HEK293 (cell line): ENCODE measurements at regions not wholly inside any gene's neighbourhood (a gene's known extent, or its start where the extent isn't known, plus 50 kb on each side); places are given as distances from the start of the nearest gene placed in this dataset.
A peak's percentile ranks its signal among the peaks of the same experiment; 100 is the strongest.

ENCODE experiments used
- BCL11B ChIP-seq: fragments of 450-650 bp; formaldehyde crosslinking; IDR thresholded peaks from 2 replicates; pipeline ENCODE4 v1.5.1; 2016; ENCODE audit warnings: low read depth, missing biosample characterization, missing genetic modification characterization
- EGR2 ChIP-seq: fragments of 450-650 bp; formaldehyde crosslinking; IDR thresholded peaks from 2 replicates; pipeline ENCODE4 v1.5.1; 2016; ENCODE audit warnings: low read depth, missing biosample characterization, missing genetic modification characterization
- GLI4 ChIP-seq: fragments of 450-650 bp; formaldehyde crosslinking; IDR thresholded peaks from 2 replicates; pipeline ENCODE4 v1.5.1; 2016; ENCODE audit warnings: missing biosample characterization, missing genetic modification characterization
- MZF1 ChIP-seq: fragments of 450-650 bp; formaldehyde crosslinking; IDR thresholded peaks from 2 replicates; pipeline ENCODE4 v1.5.1; 2017; ENCODE audit warnings: missing biosample characterization, missing genetic modification characterization, borderline replicate concordance
- PRDM6 ChIP-seq: fragments of 450-650 bp; formaldehyde crosslinking; IDR thresholded peaks from 2 replicates; pipeline ENCODE4 v1.5.1; 2017; ENCODE audit warnings: missing biosample characterization, missing genetic modification characterization
- SP2 ChIP-seq: fragments of 450-650 bp; formaldehyde crosslinking; IDR thresholded peaks from 2 replicates; pipeline ENCODE4 v1.5.1; 2016; ENCODE audit warnings: missing biosample characterization, missing genetic modification characterization
- SP3 ChIP-seq: fragments of 450-650 bp; formaldehyde crosslinking; IDR thresholded peaks from 2 replicates; pipeline ENCODE4 v1.5.1; 2016; ENCODE audit warnings: missing biosample characterization, missing genetic modification characterization
- TCF7L2 ChIP-seq: IDR thresholded peaks from 2 replicates; pipeline ENCODE4 v1.6.1; 2011; ENCODE audit warnings: low read depth, mild to moderate bottlenecking, inconsistent platforms, low read length, moderate library complexity, borderline replicate concordance
- TRIM28 ChIP-seq: IDR thresholded peaks from 2 replicates; pipeline ENCODE4 v1.6.1; 2011; ENCODE audit warnings: low read length, control low read depth, borderline replicate concordance
- TSHZ1 ChIP-seq: fragments of 450-650 bp; formaldehyde crosslinking; IDR thresholded peaks from 2 replicates; pipeline ENCODE4 v1.5.1; 2016; ENCODE audit warnings: missing biosample characterization, missing genetic modification characterization, borderline replicate concordance
- ZBTB17 ChIP-seq: fragments of 450-650 bp; formaldehyde crosslinking; IDR thresholded peaks from 2 replicates; pipeline ENCODE4 v1.5.1; 2016; ENCODE audit warnings: missing biosample characterization, missing genetic modification characterization
- ZBTB20 ChIP-seq: fragments of 450-650 bp; formaldehyde crosslinking; IDR thresholded peaks from 2 replicates; pipeline ENCODE4 v1.5.1; 2016; ENCODE audit warnings: missing biosample characterization, missing genetic modification characterization
- ZBTB48 ChIP-seq: fragments of 450-650 bp; formaldehyde crosslinking; IDR thresholded peaks from 2 replicates; pipeline ENCODE4 v1.5.1; 2016; ENCODE audit warnings: missing biosample characterization, missing genetic modification characterization
- ZBTB8A ChIP-seq: fragments of 450-650 bp; formaldehyde crosslinking; IDR thresholded peaks from 2 replicates; pipeline ENCODE4 v1.5.1; 2016; ENCODE audit warnings: missing biosample characterization, missing genetic modification characterization
- ZNF10 ChIP-seq: fragments of 450-650 bp; formaldehyde crosslinking; IDR thresholded peaks from 2 replicates; pipeline ENCODE4 v1.5.1; 2017; ENCODE audit warnings: missing biosample characterization, missing genetic modification characterization
- ZNF121 ChIP-seq: fragments of 450-650 bp; formaldehyde crosslinking; IDR thresholded peaks from 2 replicates; pipeline ENCODE4 v1.5.1; 2016; ENCODE audit warnings: missing biosample characterization, missing genetic modification characterization
- ZNF140 ChIP-seq: fragments of 450-650 bp; formaldehyde crosslinking; IDR thresholded peaks from 2 replicates; pipeline ENCODE4 v1.5.1; 2016; ENCODE audit warnings: missing biosample characterization, missing genetic modification characterization
- ZNF157 ChIP-seq: fragments of 450-650 bp; formaldehyde crosslinking; IDR thresholded peaks from 2 replicates; pipeline ENCODE4 v1.5.1; 2016; ENCODE audit warnings: missing biosample characterization, missing genetic modification characterization
- ZNF24 ChIP-seq: fragments of 450-650 bp; formaldehyde crosslinking; IDR thresholded peaks from 2 replicates; pipeline ENCODE4 v1.5.1; 2016; ENCODE audit warnings: missing biosample characterization, missing genetic modification characterization
- ZNF280C ChIP-seq: fragments of 450-650 bp; formaldehyde crosslinking; IDR thresholded peaks from 2 replicates; pipeline ENCODE4 v1.5.1; 2016; ENCODE audit warnings: missing biosample characterization, missing genetic modification characterization
- ZNF302 ChIP-seq: fragments of 450-650 bp; formaldehyde crosslinking; IDR thresholded peaks from 2 replicates; pipeline ENCODE4 v1.5.1; 2016; ENCODE audit warnings: missing biosample characterization, missing genetic modification characterization, low read depth
- ZNF561 ChIP-seq: fragments of 450-650 bp; IDR thresholded peaks from 2 replicates; pipeline ENCODE4 v1.5.1; 2018; ENCODE audit warnings: missing biosample characterization, missing genetic modification characterization, borderline replicate concordance
- ZNF707 ChIP-seq: fragments of 450-650 bp; formaldehyde crosslinking; IDR thresholded peaks from 2 replicates; pipeline ENCODE4 v1.5.1; 2016; ENCODE audit warnings: missing biosample characterization, missing genetic modification characterization
- ZNF843 ChIP-seq: fragments of 450-650 bp; formaldehyde crosslinking; IDR thresholded peaks from 2 replicates; pipeline ENCODE4 v1.5.1; 2016; ENCODE audit warnings: missing biosample characterization, missing genetic modification characterization
- ZSCAN23 ChIP-seq: fragments of 450-650 bp; formaldehyde crosslinking; IDR thresholded peaks from 2 replicates; pipeline ENCODE4 v1.5.1; 2016; ENCODE audit warnings: missing biosample characterization, missing genetic modification characterization
- ZSCAN30 ChIP-seq: fragments of 450-650 bp; IDR thresholded peaks from 2 replicates; pipeline ENCODE4 v1.5.1; 2018; ENCODE audit warnings: missing biosample characterization, mild to moderate bottlenecking, missing genetic modification characterization, moderate library complexity
- TF ChIP-seq, protein P1 (sequence below): fragments of 450-650 bp; formaldehyde crosslinking; IDR thresholded peaks from 2 replicates; pipeline ENCODE4 v1.5.1; 2016; ENCODE audit warnings: missing biosample characterization, missing genetic modification characterization
- TF ChIP-seq, protein P2 (sequence below): fragments of 450-650 bp; formaldehyde crosslinking; IDR thresholded peaks from 2 replicates; pipeline ENCODE4 v1.5.1; 2016; ENCODE audit warnings: missing biosample characterization, missing genetic modification characterization, low read depth
- TF ChIP-seq, protein P3 (sequence below): fragments of 450-650 bp; formaldehyde crosslinking; IDR thresholded peaks from 2 replicates; pipeline ENCODE4 v1.5.1; 2016; ENCODE audit warnings: missing biosample characterization, missing genetic modification characterization

- TF ChIP-seq ZBTB48 (tag by site-specific recombination) (peak; percentile 88), ZSCAN30 (tag by site-specific recombination) (peak; percentile 90), EGR2 (tag by site-specific recombination) (peak; percentile 81), ZNF157 (no peak), ZNF24 (tag by site-specific recombination) (peak; percentile 78; the same call in 1 of the 2 replicates), TCF7L2 (peak; percentile 85), PRDM6 (peak; percentile 87), MZF1 (peak; percentile 96), ZNF280C (no peak), SP3 (tag by site-specific recombination) (peak; percentile 26; the same call in 1 of the 2 replicates), ZBTB17 (tag by site-specific recombination) (peak; percentile 46; the same call in 1 of the 2 replicates), ZNF843 (tag by site-specific recombination) (peak; percentile 99), ZNF561 (peak; percentile 96), SP2 (tag by site-specific recombination) (0 out of 2 replicates have a peak, but pooled peaks have one; percentile 5), TRIM28 (peak; percentile 94), ZNF140 (tag by site-specific recombination) (no peak), ZNF302 (tag by site-specific recombination) (0 out of 2 replicates have a peak, but pooled peaks have one; percentile 6), BCL11B (tag by site-specific recombination) (peak; percentile 92), ZSCAN23 (tag by site-specific recombination) (peak; percentile 84), ZNF121 (no peak), ZBTB8A (tag by site-specific recombination) (peak; percentile 74), ZNF10 (tag by site-specific recombination) (peak; percentile 87), GLI4 (tag by site-specific recombination) (no peak), TSHZ1 (tag by site-specific recombination) (peak; percentile 85), ZBTB20 (peak; percentile 48; the same call in 1 of the 2 replicates), ZNF707 (tag by site-specific recombination) (no peak)
- TF ChIP-seq, protein P1, sequence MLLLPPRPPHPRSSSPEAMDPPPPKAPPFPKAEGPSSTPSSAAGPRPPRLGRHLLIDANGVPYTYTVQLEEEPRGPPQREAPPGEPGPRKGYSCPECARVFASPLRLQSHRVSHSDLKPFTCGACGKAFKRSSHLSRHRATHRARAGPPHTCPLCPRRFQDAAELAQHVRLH (tag by site-specific recombination) = peak; percentile 99
- TF ChIP-seq, protein P2, sequence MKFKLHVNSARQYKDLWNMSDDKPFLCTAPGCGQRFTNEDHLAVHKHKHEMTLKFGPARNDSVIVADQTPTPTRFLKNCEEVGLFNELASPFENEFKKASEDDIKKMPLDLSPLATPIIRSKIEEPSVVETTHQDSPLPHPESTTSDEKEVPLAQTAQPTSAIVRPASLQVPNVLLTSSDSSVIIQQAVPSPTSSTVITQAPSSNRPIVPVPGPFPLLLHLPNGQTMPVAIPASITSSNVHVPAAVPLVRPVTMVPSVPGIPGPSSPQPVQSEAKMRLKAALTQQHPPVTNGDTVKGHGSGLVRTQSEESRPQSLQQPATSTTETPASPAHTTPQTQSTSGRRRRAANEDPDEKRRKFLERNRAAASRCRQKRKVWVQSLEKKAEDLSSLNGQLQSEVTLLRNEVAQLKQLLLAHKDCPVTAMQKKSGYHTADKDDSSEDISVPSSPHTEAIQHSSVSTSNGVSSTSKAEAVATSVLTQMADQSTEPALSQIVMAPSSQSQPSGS (tag by site-specific recombination) = 0 out of 2 replicates have a peak, but pooled peaks have one; percentile 20
- TF ChIP-seq, protein P3, sequence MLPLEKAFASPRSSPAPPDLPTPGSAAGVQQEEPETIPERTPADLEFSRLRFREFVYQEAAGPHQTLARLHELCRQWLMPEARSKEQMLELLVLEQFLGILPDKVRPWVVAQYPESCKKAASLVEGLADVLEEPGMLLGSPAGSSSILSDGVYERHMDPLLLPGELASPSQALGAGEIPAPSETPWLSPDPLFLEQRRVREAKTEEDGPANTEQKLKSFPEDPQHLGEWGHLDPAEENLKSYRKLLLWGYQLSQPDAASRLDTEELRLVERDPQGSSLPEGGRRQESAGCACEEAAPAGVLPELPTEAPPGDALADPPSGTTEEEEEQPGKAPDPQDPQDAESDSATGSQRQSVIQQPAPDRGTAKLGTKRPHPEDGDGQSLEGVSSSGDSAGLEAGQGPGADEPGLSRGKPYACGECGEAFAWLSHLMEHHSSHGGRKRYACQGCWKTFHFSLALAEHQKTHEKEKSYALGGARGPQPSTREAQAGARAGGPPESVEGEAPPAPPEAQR (tag by site-specific recombination) = no peak
These were observed 342.7 kb downstream of the PRL start (continued) for GRCh38 chr6:21953831-21954801.
